DMS53 (cell line): ENCODE measurements at regions not wholly inside any gene's neighbourhood (a gene's known extent, or its start where the extent isn't known, plus 50 kb on each side); places are given as distances from the start of the nearest gene placed in this dataset.

Experiments
- DNase-seq: peaks from one replicate; lab custom pipeline; 2025; lab: John Stamatoyannopoulos, UW

- no peak for DNase-seq
Observed at GRCh38 chr18:78676622-78677482, 302.8 kb upstream of the SALL3 start.

- DNase-seq = no peak
Observed at GRCh38 chr18:78677483-78678317, 301.9 kb upstream of the SALL3 start.

GRCh38 chr18:78678318-78678695 lies 301.3 kb upstream of the SALL3 start:
- DNase-seq = no peak

- no peak for DNase-seq
Observed at GRCh38 chr18:78679031-78679430, 300.6 kb upstream of the SALL3 start.

- DNase-seq = no peak
Observed at GRCh38 chr18:78679613-78680260, 299.9 kb upstream of the SALL3 start.

GRCh38 chr18:78681396-78681795 lies 298.2 kb upstream of the SALL3 start:
- no peak for DNase-seq

GRCh38 chr18:78681934-78682333 lies 297.7 kb upstream of the SALL3 start:
- no peak for DNase-seq

- DNase-seq = no peak
Observed at GRCh38 chr18:78682716-78683115, 296.9 kb upstream of the SALL3 start.

- no peak for DNase-seq
Observed at GRCh38 chr18:78683191-78684010, 296.2 kb upstream of the SALL3 start.

- DNase-seq = no peak
Observed at GRCh38 chr18:78685250-78685979, 294.2 kb upstream of the SALL3 start.

GRCh38 chr18:78685980-78686530 lies 293.6 kb upstream of the SALL3 start:
- DNase-seq = no peak

- DNase-seq = no peak
Observed at GRCh38 chr18:78686976-78687685, 292.5 kb upstream of the SALL3 start.

- no peak for DNase-seq
Observed at GRCh38 chr18:78687736-78688135, 291.9 kb upstream of the SALL3 start.

- DNase-seq = no peak
Observed at GRCh38 chr18:78688249-78688648, 291.4 kb upstream of the SALL3 start.

GRCh38 chr18:78688916-78689315 lies 290.7 kb upstream of the SALL3 start:
- no peak for DNase-seq

GRCh38 chr18:78689606-78690005 lies 290.0 kb upstream of the SALL3 start:
- no peak for DNase-seq

GRCh38 chr18:78692105-78692504 lies 287.5 kb upstream of the SALL3 start:
- no peak for DNase-seq

- DNase-seq = no peak
Observed at GRCh38 chr18:78693429-78693828, 286.2 kb upstream of the SALL3 start.

GRCh38 chr18:78696698-78697435 lies 282.8 kb upstream of the SALL3 start:
- DNase-seq = no peak
